ENCODE measurements at regions not wholly inside any gene's neighbourhood (a gene's known extent, or its start where the extent isn't known, plus 50 kb on each side); places are given as distances from the start of the nearest gene placed in this dataset.
"Not testable (repeated sequence)": the region's sequence is repeated elsewhere in the genome, so short reads cannot be mapped to it uniquely, and the experiment has no call there.

DNA sequence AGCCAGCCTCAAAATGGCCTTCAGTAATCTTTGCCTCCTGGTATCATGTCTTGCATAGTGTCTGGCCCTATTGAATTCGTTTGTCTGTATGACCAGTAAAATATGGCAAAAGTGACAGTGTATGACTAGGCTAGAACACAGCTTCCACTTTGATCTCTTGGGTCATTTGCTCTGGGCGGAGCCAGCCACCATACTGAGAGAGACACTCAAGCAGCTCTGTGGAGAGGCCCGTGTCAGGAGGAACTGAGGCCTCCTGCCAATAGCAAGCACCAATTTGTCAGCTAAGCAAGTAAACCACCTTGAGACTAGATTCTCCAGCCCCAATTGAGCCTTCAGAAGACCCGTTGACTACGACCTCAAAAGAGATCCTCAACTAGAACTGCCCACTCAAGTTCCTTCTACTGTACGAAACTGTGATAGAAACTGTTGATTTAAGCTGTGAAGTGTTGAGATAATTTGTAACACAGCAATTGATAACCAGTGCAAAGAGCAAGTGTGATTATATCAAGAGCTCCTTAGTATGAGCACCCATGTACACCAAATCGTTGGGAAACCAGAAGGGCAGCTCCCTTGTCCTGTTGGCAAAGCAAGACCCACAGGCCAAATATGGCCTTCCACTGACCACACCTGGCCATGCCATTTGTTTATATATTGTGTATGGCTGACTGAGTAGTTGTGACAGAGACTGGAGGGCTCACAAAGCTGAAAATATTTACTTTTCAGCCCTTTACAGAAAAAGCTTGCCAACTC, 52.7 kb upstream of the SERBP1 start:
- in situ Hi-C loops (cut with HindIII; ENCODE audit: low sequenced_read_pairs): no loop called here

DNA sequence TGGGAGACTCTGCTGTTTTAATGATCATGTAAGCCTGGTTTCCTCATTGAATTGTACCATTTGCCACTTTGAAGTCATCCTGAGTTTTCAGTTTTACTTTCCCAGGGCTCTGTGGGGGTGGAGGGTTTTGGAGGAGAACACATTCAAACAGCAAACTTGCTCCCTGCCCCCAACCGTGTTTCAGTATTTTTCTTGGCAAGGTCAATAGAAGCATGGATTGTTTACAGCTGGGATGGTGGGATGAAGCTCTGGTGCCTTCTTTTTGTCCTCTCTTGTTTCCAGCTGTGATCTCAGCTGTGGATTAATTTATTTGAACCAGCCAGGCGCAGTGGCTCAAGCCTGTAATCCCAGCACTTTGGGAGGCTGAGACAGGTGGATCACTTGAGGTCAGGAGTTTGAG, 54.3 kb upstream of the SERBP1 start:
- in situ Hi-C loops (cut with HindIII; ENCODE audit: low sequenced_read_pairs): no loop called here

DNA sequence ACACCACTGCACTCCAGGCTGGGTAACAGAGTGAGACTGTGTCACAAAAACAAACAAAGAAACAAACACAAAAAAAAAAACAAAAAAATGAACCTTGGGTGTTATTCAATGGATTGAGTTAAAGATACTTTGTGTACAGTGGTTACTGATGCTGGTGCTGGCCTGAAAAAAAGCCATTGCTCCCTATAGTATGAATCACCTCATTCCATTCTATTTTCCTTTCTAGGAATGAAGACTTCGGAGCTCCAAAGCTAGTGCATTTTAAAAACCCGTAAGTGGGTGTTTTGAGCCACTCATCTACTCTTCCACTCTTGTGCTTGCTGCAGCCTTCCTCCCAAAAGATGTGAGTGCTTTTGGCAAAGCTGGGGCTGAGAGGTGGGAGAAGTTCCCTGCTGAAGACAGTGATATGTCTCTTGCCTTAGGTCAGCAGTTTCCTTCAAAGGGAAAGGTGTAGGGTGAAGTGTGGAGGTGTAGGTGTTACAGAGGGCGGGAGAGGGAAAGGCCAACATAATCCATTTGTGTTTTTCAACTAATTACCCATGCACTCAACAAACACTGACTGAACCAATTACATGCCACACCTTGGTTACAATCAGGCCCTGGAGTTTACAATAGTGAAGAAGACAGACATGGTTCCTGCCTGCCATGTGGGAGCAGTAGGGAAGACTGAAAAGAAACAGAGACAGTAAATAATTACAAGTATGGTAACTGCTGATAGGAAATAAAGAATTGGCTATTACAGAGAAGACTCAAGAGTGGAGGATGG, 55.0 kb upstream of the SERBP1 start:
- in situ Hi-C loops (cut with HindIII; ENCODE audit: low sequenced_read_pairs): no loop called here

DNA sequence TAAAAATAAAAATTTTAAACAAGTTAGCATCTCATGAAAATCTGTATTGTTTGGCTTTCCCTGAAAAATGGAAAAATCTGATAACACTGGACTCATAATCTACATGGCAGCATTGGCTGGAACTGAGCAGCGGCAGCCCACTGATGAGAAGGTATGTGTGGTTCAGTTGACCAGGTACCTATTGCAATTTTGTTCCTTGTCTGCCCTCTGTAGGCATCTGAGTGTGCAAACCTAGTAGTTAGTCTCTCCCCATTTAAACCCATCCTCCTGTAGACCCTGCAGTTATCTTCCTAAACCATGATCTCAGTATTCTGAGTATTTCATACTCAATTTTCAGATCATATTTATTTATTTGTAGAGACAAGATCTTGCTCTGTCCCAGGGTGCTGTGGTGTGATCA, 59.4 kb upstream of the SERBP1 start:
- in situ Hi-C loops (cut with HindIII; ENCODE audit: low sequenced_read_pairs): no loop called here

DNA sequence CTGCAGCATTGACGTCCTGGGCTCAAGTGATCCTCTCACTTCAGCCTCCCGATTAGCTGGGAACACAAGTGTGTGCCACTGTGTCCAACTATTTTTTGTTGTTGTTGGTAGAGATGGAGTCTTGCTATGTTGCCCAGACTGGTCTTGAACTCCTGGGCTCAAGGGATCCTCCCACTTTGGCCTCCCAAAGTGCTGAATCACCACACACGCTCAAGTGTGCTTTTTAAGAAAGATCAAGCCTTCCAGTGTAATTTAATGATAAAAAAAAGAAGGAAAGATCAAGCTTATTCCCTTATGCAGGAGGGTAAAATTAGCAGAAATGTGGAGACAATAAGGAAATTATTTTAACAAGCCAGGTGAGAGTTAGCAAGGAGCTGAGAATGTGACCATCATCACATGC, 61.1 kb upstream of the SERBP1 start:
- in situ Hi-C loops (cut with HindIII; ENCODE audit: low sequenced_read_pairs): no loop called here

DNA sequence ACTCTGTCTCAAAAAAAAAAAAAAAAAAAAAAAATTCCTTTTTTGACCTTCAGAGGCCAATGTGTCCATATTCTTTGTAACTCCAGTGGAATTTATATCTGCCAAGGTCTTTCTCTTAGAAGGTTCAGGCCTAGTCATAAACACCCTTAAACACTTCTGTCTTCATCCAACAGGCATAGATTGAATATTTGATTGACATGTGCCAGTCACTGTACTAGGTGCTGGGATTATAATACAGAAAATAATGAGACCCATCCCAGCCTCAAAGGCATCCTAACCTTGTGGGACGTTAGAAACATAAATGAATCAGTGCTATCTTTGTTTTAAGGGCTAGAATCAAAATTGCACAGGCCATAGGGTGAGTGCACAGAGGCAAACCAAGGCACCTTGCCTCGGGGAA, 62.9 kb upstream of the SERBP1 start:
- in situ Hi-C loops (cut with HindIII; ENCODE audit: low sequenced_read_pairs): no loop called here

DNA sequence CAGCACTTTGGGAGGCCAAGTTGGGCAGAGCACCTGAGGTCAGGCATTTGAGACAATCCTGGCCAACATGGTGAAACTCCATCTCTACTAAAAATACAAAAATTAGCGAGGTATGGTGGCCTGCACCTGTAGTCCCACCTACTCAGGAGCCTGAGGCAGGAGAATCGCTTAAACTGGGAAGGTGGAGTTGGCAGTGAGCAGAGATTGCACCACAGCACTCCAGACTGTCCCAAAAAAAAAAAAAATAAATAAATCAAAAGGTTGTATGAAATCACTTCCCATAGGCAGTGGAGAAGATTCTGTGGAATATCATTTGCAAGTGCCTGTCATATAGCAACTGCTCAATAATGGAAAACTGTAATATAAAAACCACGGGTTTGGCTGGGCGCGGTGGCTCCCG, 65.1 kb upstream of the SERBP1 start:
- in situ Hi-C loops (cut with HindIII; ENCODE audit: low sequenced_read_pairs): no loop called here

DNA sequence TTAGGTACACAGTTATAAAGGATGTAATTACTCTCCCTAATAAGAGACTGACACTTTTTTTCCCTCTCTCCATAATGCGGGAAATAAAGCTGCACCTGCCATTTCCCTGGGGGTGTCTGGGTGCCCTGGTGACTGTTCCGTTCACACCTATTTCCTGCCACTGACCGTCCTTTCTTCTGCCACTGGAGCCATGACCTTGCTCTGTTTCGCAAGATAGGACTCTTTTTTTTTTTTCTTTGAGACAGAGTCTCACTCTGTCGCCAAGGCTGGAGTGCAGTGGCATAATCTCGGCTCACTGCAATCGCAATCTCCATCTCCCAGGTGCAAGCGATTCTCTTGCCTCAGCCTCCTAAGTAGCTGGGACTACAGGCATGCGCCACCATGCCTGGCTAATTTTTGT, 66.1 kb upstream of the SERBP1 start:
- in situ Hi-C loops (cut with HindIII; ENCODE audit: low sequenced_read_pairs): no loop called here

DNA sequence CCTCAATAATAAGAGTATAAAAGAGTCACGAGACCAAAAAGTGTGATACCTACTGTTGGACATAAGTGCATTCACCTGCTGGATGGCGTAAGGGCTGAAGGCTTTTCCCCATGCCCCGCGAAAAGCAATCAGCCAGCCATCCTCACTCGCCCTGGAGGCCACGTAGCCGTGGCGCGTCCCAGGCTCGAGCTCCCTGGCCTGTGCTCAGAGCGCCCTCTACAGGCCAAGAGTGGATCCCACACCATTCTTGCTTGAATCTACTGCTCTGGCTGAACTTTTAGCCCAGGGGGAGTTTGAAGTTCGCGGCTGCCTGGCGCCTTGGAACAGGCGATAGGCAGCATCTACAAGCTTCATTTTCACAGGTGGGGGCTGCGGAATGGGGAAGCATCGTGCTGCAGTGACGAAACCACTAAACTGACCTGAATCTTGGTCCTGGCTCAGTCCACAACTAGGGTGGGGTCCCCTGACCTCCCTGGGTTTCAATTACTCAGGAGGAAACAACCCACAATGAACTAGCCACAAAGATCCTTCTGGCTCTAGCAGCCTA, 70.3 kb upstream of the SERBP1 start:
- in situ Hi-C loops (cut with HindIII; ENCODE audit: low sequenced_read_pairs): loop anchor here (5.0 kb wide), 2 partner anchors 38 to 153 kb away; no protein-coding TSS in a partner anchor

DNA sequence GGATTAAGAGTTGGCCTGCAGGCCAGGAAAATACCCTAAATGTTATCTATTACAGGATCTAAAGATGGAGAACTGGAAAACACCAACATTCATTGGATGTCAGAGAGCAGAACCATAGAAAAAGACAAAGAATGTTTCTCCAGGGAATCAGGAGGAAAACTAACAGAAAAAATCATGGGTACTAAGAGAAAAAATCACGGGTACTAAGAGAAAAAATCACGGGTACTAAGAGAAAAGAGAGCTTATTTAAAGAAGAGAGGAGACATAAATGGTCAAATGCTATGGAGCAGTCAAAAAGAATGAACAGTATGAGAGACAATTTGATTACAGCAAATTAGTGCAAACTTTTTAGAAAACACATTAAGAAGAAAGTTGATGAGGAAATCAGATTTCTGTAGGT, 73.8 kb upstream of the SERBP1 start:
- in situ Hi-C loops (cut with HindIII; ENCODE audit: low sequenced_read_pairs): loop anchor here (5.0 kb wide), 2 partner anchors 42 to 157 kb away; no protein-coding TSS in a partner anchor

DNA sequence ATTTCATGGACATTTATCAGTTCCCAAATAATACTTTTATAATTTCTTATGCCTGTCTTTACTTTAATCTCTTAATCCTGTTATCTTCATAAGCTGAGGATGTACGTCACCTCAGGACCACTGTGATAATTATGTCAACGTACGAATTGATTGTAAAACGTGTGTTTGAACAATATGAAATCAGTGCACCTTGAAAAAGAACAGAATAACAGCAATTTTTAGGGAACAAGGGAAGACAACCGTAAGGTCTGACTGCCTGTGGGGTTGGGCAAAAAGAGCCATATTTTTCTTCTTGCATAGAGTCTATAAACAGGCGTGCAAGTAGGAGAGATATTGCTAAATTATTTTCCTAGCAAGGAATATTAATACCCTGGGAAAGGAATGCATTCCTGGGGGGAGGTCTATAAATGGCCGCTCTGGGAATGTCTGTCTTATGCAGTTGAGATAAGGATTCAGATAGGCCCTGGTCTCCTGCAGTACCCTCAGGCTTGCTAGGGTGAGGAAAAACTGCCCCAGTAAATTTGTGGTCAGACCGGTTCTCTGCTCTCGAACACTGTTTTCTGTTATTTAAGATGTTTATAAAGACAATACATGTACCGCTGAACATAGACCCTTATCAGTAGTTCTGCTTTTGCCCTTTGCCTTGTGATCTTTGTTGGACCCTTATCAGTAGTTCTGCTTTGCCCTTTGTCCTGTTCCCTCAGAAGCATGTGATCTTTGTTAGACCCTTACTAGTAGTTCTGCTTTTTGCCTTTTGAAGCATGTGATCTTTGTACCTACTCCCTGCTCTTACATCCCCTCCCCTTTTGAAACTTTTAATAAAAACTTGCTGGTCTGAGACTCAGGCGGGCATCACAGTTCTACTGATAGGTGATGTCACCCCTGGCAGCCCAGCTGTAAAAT, 83.4 kb upstream of the SERBP1 start:
- in situ Hi-C loops (cut with HindIII; ENCODE audit: low sequenced_read_pairs): not testable (repeated sequence)

DNA sequence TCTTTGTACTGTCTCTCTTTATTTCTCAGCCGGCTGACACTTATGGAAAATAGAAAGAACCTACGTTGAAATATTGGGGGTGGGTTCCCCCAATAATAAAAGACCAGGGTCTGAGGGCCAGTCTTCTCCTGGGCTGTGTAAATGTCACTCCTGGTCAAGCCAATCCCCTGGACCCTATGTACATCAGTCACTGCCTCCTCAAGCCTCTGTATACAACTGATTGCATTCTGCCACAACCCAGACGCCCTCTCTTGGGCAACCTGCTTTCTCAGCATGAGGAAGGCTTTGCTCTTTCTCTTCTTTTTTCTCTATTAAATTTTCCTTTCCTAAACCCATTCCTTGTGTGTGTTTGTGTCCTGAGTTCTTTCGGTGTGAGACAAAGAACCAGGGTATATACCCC, 84.1 kb upstream of the SERBP1 start:
- in situ Hi-C loops (cut with HindIII; ENCODE audit: low sequenced_read_pairs): no loop called here

DNA sequence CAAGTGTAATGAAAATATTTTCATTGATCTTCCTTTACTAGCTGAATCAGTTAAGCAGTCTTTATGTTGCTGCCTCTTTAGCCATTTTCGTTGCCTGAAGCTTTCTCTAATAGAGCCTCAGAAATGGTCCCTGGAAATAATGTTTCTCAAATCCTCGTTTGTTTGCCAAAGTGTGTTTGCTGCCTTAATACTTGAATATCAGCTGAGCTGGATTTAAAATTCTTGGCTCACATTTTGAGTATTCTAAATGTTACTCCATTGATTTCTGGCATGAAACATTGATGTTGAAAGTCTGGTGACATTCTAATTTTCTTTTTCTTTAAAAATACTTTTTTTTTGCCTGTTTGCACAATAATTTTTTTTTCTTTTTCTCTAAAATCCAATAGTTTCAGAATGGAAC, 84.6 kb upstream of the SERBP1 start:
- in situ Hi-C loops (cut with HindIII; ENCODE audit: low sequenced_read_pairs): no loop called here

DNA sequence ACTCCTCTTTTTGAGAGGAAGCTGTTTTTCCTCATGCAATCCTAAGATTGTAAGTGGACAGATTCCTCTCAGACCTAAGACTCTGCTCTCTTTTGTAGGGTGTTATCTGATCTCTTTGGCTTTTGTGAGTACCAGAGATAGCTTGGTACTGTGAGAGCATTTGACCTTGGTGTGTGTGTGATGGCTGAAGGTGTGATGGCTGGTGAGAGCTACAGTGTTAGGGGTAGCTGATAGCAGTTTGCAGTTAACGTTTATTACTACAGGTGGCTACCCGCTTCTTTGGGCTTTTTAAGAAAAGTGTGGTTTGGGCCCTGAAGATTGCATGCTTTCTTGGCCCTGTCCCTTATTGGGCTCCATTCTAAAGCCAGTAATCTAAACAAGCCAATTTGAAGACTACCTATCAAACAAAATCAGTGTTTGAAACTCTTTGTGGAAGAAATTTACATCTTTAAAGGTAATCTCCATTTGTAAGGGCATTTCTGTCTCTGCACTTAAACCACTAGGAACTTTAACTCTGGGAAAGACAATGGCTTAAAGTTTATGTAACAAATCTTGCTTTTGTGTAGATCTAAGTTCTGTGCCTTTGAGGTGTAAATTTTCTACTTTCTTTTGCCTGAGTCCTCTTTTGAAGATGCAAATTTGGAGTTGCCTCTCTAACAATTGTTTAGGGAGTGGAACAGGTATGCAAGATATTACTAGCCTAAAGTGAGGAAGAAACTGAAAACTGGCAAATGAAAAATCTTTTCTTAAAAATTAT, 85.3 kb upstream of the SERBP1 start:
- in situ Hi-C loops (cut with HindIII; ENCODE audit: low sequenced_read_pairs): no loop called here

DNA sequence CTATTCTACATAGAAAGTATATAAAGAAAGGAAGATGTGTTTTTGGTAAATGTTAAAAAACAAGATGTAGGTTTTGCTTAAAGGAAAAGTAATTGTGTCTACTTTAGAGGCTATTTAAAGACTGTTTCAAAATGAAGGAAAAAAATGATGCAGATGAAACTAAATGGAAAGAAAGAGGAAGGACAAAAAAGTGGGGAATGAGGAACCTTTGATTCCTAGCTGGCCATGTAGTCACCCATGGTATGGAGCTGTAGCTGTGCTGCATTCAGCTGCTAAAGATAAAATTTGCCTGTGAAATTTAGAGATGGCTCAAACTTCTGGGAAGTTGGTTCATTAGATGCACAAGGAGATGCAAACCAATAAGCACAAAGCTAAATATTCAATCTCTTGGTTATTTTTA, 86.8 kb upstream of the SERBP1 start:
- in situ Hi-C loops (cut with HindIII; ENCODE audit: low sequenced_read_pairs): no loop called here

DNA sequence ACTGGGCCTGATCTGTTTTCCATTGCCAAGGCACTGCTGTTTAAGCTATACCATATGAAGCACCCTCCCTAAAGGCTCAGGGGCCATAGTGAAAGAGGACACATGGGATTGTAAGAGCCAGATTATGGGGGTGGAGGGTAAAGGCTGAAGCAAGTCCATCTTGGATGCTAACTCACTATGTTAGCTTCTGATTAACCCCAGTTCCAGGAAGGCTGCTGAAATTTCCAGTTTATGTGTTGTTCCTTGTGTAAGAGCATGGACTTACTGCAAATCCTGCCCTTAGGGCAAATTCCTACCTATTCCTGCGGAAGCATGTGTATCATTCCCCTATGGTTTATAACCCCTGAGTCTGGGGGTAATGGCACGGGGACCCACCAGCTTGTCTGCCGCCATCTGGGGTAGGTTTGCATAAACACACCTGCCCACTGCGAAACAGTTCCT, 91.8 kb upstream of the SERBP1 start:
- in situ Hi-C loops (cut with HindIII; ENCODE audit: low sequenced_read_pairs): no loop called here

DNA sequence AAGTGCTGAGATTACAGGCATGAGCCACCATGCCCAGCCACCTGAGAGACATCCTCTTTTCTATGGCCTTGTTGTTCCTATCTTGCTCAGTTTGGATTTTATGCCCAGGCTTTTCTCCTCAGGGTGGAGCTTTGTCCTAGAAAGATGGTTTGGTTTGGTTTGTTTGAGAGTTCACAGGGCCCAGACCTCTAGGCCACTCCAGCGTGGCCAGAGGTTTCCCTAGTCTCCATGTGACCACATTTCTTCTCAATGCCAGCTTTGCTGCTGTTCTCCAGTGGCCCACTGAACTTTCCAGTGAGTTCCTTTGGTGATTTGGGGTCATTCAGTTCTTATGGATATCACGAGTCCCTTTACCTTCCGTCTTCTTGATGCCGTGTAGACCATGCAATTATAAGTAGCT, 92.6 kb upstream of the SERBP1 start:
- in situ Hi-C loops (cut with HindIII; ENCODE audit: low sequenced_read_pairs): no loop called here

DNA sequence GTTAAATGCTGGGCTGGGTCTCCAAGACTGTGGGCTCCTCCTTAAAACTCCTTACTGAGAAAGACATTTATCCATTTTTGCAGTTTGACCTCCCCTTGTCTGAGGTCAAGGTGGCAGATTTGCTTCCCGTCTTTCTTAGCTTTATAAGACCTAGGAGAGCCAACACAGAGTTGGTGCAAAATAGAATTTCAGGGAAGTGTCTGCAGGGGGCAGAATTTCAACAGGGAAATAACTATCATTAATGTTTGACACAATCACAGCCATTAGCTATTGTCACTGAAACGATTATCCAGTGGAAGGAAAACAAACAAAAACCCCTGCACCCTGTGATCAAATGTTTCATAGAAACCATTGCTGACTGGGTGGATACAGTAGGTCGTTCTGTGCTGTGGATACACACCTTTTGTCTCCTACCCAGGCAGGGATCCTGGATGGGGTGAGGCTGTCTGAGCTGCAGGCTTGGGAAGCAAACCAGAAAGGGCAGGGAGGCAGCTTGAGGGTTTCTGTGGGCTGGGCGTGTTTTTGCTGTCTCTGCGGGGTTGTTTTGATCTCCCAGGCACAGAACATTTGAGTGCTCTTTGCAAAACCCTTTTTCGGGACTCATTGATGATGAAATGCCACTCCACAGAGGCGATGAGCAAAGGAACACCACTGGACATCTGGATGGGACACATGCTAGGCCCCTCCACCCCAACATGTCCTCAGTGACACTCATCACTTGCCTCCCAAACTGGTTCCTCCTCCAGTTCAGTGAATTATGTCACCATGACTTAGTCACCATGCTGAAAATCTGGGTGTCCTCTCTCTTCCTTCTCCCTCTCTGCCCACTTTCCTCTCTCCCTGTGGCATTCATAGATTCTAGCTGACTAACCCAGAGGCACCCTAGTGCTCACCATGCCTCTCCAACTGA, 94.2 kb upstream of the SERBP1 start:
- in situ Hi-C loops (cut with HindIII; ENCODE audit: low sequenced_read_pairs): no loop called here

DNA sequence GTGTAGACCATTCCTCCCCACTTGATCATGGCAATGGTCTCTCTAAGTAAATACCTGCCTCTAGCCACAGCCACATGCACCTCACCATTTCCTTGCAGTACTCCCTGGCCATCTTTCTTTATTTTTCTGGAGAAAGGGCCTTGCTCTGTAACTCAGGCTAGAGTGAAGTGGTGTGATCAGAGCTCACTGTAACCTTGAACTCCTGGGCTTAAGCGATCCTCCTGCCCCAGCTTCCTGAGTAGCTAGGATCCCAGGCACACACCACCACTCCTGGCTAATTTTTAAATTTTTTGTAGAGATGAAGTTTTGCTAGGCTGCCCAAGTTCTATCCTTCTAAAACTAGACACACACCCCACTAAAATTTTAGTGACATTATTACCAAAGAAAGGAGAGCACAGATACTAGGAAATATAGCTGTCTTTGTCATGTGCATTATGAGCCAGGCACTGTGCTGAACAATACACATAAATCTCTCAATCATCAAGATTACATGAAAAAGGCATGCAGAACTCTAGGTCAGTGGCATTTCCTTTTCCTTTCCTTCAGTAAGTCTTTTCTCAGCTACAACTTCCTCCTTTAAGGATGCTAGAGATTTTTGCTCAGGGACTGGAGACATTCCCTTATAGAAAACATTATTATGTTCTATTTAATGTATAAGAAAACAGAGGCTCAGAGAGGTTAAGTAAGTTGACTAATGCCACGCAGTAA, 95.0 kb upstream of the SERBP1 start:
- in situ Hi-C loops (cut with HindIII; ENCODE audit: low sequenced_read_pairs): no loop called here
